K562 (cell line): ENCODE measurements at regions not wholly inside any gene's neighbourhood (a gene's known extent, or its start where the extent isn't known, plus 50 kb on each side); places are given as distances from the start of the nearest gene placed in this dataset.

Experiments
- CTCF ChIP-seq, 3 experiments: IDR thresholded peaks in 2 of 3; conservative IDR thresholded peaks in 1 of 3; 2 replicates each; pipeline ENCODE4 v1.5.1; 2011 to 2012; ENCODE audit warnings: low read length in 3 of 3, mild to moderate bottlenecking in 3 of 3, control low read depth in 2 of 3, improper control_type of control experiment in 1 of 3, inconsistent platforms in 1 of 3, low read depth in 1 of 3, mixed read lengths in 1 of 3, moderate library complexity in 1 of 3; ENCODE audit not compliant: insufficient read depth in 2 of 3
- EHMT2 ChIP-seq: fragments of 450-650 bp; IDR thresholded peaks from 2 replicates; pipeline ENCODE4 v1.6.1; 2018; ENCODE audit warnings: antibody characterized with exemption
- ELF4 ChIP-seq: fragments of 450-650 bp; formaldehyde crosslinking; IDR thresholded peaks from 2 replicates; pipeline ENCODE4 v1.4.0; 2022; ENCODE audit warnings: missing genetic modification characterization
- GTF2A2 ChIP-seq: IDR thresholded peaks from 2 replicates; pipeline ENCODE4 v1.6.1; 2016; ENCODE audit warnings: mild to moderate bottlenecking, missing genetic modification characterization, missing compliant biosample characterization
- MNT ChIP-seq, 2 experiments: fragments of 450-650 bp; conservative IDR thresholded peaks; 2 replicates each; pipeline ENCODE4 v1.6.1; 2017; ENCODE audit warnings: mild to moderate bottlenecking in 2 of 2, moderate library complexity in 2 of 2
- PHF21A ChIP-seq: fragments of 450-650 bp; IDR thresholded peaks from 2 replicates; pipeline ENCODE4 v1.6.1; 2017; ENCODE audit warnings: low read depth, borderline replicate concordance
- PTTG1 ChIP-seq: fragments of 450-650 bp; IDR thresholded peaks from 2 replicates; pipeline ENCODE4 v1.6.1; 2016; ENCODE audit warnings: low read depth, mild to moderate bottlenecking, missing genetic modification characterization, missing compliant biosample characterization
- SOX6 ChIP-seq: fragments of 450-650 bp; IDR thresholded peaks from 2 replicates; pipeline ENCODE4 v1.6.1; 2014; ENCODE audit warnings: mild to moderate bottlenecking
- TCF7L2 ChIP-seq: fragments of 150-350 bp; IDR thresholded peaks from 2 replicates; pipeline ENCODE4 v1.6.1; 2016; ENCODE audit warnings: low read depth, mild to moderate bottlenecking, low read length, moderate library complexity
- ZNF121 ChIP-seq: sonication (generic); formaldehyde crosslinking; conservative IDR thresholded peaks from 2 replicates; pipeline ENCODE4 v1.8.0; 2022; ENCODE audit warnings: missing genetic modification reagents

- TF ChIP-seq PHF21A (no peak), CTCF (IDR thresholded peaks at IDR 0.05 in 2 of 3, conservative IDR thresholded peaks at IDR 0.05 in 1 of 3; ENCODE audit: insufficient read depth in 2 of 3, low read depth in 1 of 3, low read length in 3 of 3) (no peak), MNT (conservative IDR thresholded peaks at IDR 0.05) (no peak), GTF2A2 (no peak), SOX6 (no peak), ZNF121 (CRISPR knock-in tag) (no peak), TCF7L2 (no peak), ELF4 (CRISPR knock-in tag) (no peak), EHMT2 (no peak), PTTG1 (tag) (no peak)
Measured at GRCh38 chr15:80310776-80311175, 58.8 kb upstream of the CTXND1 start.
